HCT116 (cell line): ENCODE measurements at regions not wholly inside any gene's neighbourhood (a gene's known extent, or its start where the extent isn't known, plus 50 kb on each side); places are given as distances from the start of the nearest gene placed in this dataset.

Source experiments
- ATAC-seq: fragments of 200-7000 bp; cut with Tn5 transposase; 2 replicates; pipeline ENCODE4 v1.9.1; 2020; ENCODE audit warnings: mild to moderate bottlenecking, moderate library complexity
- BruUV-seq: library from RNA; stranded (reverse); fragments of 400-500 nt; replicated peaks from 2 replicates; lab custom pipeline; 2021; lab: Mats Ljungman, UMichigan
- CTCF ChIA-PET: fragments of 300-600 bp; sonication (Branson Sonifier 250); formaldehyde crosslinking; loops from one replicate; lab custom pipeline; 2021; ENCODE audit warnings: antibody characterized with exemption; lab: Charles Lee
- POLR2A ChIA-PET: fragments of 300-600, 350-600 bp; sonication (Branson Sonifier 250); formaldehyde crosslinking; loops from one replicate; lab custom pipeline; 2021; ENCODE audit warnings: antibody characterized with exemption; lab: Charles Lee
- RAD21 ChIA-PET, 2 experiments: fragments of 300-600 bp; sonication (Branson Sonifier 250); formaldehyde crosslinking; loops; one replicate each; lab custom pipeline; 2023; ENCODE audit warnings: low total read pairs in 2 of 2; ENCODE audit not compliant: uncharacterized antibody in 2 of 2, unreplicated experiment in 2 of 2, low non-redundant PET in 1 of 2; lab: Charles Lee
- DNase-seq: peaks from one replicate; pipeline ENCODE4 v3.0.0-alpha.2; 2010; ENCODE audit warnings: low read depth, low spot score
- H2AFZ ChIP-seq: fragments of 200-600 bp; shearing (Covaris generic), sonication (generic); 2 replicates; pipeline ENCODE4 v1.6.1; 2017; ENCODE audit warnings: low read depth, mixed run types, mixed read lengths, antibody characterized with exemption, low read length; ENCODE audit not compliant: poor library complexity, severe bottlenecking
- H3K27ac ChIP-seq: 2 replicates; pipeline ENCODE4 v1.5.1; 2012; ENCODE audit warnings: low read depth, low read length
- H3K27me3 ChIP-seq: fragments of 200-600 bp; sonication (generic); 2 replicates; pipeline ENCODE4 v1.6.1; 2016; ENCODE audit warnings: mixed run types, low read length, mixed read lengths; ENCODE audit not compliant: insufficient read depth
- H3K36me3 ChIP-seq, 2 experiments: fragments of 200-500 bp in 1 of 2; fragments of 200-600 bp in 1 of 2; sonication (Bioruptor generic) in 1 of 2; sonication (generic) in 1 of 2; 2 replicates each; pipeline versions ENCODE4 v1.5.1 to v1.6.1; 2014 to 2016; ENCODE audit warnings: low read length in 2 of 2, inconsistent platforms in 1 of 2, mixed read lengths in 1 of 2, mixed run types in 1 of 2; ENCODE audit not compliant: insufficient read depth in 2 of 2, control insufficient read depth in 1 of 2
- H3K4me1 ChIP-seq, 2 experiments: fragments of 200-600 bp in 1 of 2; sonication (generic) in 1 of 2; 2 replicates each; pipeline versions ENCODE4 v1.5.1 to v1.6.1; 2012 to 2017; ENCODE audit warnings: low read length in 2 of 2, inconsistent platforms in 1 of 2, mild to moderate bottlenecking in 1 of 2, mixed read lengths in 1 of 2, mixed run types in 1 of 2, moderate library complexity in 1 of 2; ENCODE audit not compliant: insufficient read depth in 2 of 2, control insufficient read depth in 1 of 2
- H3K4me2 ChIP-seq: fragments of 200-600 bp; sonication (generic); 2 replicates; pipeline ENCODE4 v1.6.1; 2017; ENCODE audit warnings: mixed run types, low read length, mixed read lengths
- H3K4me3 ChIP-seq, 2 experiments: fragments of 200-600 bp in 1 of 2; sonication (generic) in 1 of 2; replicated peaks in 1 of 2; 2 replicates each; pipeline ENCODE4 v1.5.1; 2011 to 2016; ENCODE audit warnings: low read length in 2 of 2, control low read depth in 1 of 2, low read depth in 1 of 2, mild to moderate bottlenecking in 1 of 2, mixed read lengths in 1 of 2, mixed run types in 1 of 2
- H3K79me2 ChIP-seq: fragments of 200-600 bp; sonication (generic); 2 replicates; pipeline ENCODE4 v1.6.1; 2017; ENCODE audit warnings: mild to moderate bottlenecking, mixed run types, low read length, moderate library complexity, mixed read lengths; ENCODE audit not compliant: insufficient read depth
- H3K9ac ChIP-seq: fragments of 200-600 bp; sonication (generic); 2 replicates; pipeline ENCODE4 v1.6.1; 2016; ENCODE audit warnings: low read length, mixed read lengths
- H3K9me2 ChIP-seq: fragments of 200-600 bp; sonication (generic), shearing (Covaris generic); 2 replicates; pipeline ENCODE4 v1.6.1; 2017; ENCODE audit warnings: mixed run types, mild to moderate bottlenecking, moderate library complexity; ENCODE audit not compliant: insufficient read depth
- H3K9me3 ChIP-seq, 2 experiments: fragments of 200-500 bp in 1 of 2; fragments of 200-600 bp in 1 of 2; sonication (Bioruptor generic) in 1 of 2; sonication (generic) in 1 of 2; 2 replicates each; pipeline ENCODE4 v1.6.1; 2014 to 2017; ENCODE audit warnings: low read length in 2 of 2, mixed read lengths in 2 of 2, inconsistent platforms in 1 of 2, low read depth in 1 of 2, mild to moderate bottlenecking in 1 of 2, mixed run types in 1 of 2, moderate library complexity in 1 of 2; ENCODE audit not compliant: control insufficient read depth in 1 of 2, insufficient read depth in 1 of 2
- H4K20me1 ChIP-seq: fragments of 200-600 bp; sonication (generic), shearing (Covaris generic); 2 replicates; pipeline ENCODE4 v1.6.1; 2017; ENCODE audit warnings: mixed run types, mild to moderate bottlenecking, moderate library complexity; ENCODE audit not compliant: insufficient read depth
- CBX3 ChIP-seq: IDR thresholded peaks from 2 replicates; pipeline ENCODE4 v1.6.1; 2012; ENCODE audit warnings: low read depth
- CEBPB ChIP-seq: IDR thresholded peaks from 2 replicates; pipeline ENCODE4 v1.6.1; 2012; ENCODE audit warnings: low read depth
- EZH2 ChIP-seq: fragments of 200-600 bp; sonication (generic); IDR thresholded peaks from 2 replicates; pipeline ENCODE4 v1.6.1; 2017; ENCODE audit warnings: antibody characterized with exemption, mixed run types
- EZH2phosphoT487 ChIP-seq: fragments of 200-600 bp; IDR thresholded peaks from 2 replicates; pipeline ENCODE4 v1.6.1; 2018; ENCODE audit warnings: antibody characterized with exemption, borderline replicate concordance
- JUND ChIP-seq: IDR thresholded peaks from 2 replicates; pipeline ENCODE4 v1.6.1; 2012
- SP1 ChIP-seq: IDR thresholded peaks from 2 replicates; pipeline ENCODE4 v1.6.1; 2012; ENCODE audit warnings: low read depth
- SRF ChIP-seq: IDR thresholded peaks from 2 replicates; pipeline ENCODE4 v1.6.1; 2012; ENCODE audit warnings: low read depth
- YY1 ChIP-seq: IDR thresholded peaks from 2 replicates; pipeline ENCODE4 v1.6.1; 2011; ENCODE audit warnings: low read length, low read depth, moderate library complexity, mild to moderate bottlenecking; ENCODE audit not compliant: insufficient replicate concordance; ENCODE audit errors: extremely low read depth
- intact Hi-C: fragments of 100-400 bp; cut with micrococcal nuclease; formaldehyde crosslinking; loops from 2 replicates; pipeline ENCODE4 v1.10.0; 2022

DNA sequence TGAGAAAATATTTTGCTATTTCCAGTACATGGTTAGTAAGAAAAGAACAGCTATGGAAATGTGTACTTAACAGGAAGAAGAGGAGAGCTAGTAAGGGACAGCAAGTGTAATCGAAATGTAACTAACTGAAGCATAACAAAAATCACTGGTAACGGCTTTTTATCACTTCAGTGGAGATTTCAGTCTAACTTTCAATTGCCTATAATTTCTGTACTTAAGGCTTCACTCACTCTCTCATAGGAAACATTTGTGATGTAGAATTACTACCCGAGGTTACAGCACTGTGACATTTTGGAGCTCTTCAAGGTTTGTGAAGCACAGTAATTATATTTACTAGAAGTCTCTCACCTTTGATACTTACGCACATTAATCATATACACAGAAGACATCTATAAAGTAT lies 1119.1 kb downstream of the AMY1C start:
- no peaks in the 10 kb centered on the region for H4K20me1 ChIP-seq
- no peak overlapping the region for H2AFZ ChIP-seq
- intact Hi-C loops: no loop called here
- H3K4me2 ChIP-seq: no peak overlapping the region
- no peaks in the 10 kb centered on the region for H3K4me1 ChIP-seq
- no peaks in the 10 kb centered on the region for H3K9me2 ChIP-seq
- BruUV-seq: no TSS peak
- TF ChIP-seq CEBPB: no peak
- no peak for TF ChIP-seq SP1
- no peak for TF ChIP-seq CBX3
- no peak for TF ChIP-seq EZH2
- TF ChIP-seq YY1: no peak
- TF ChIP-seq SRF: no peak
- TF ChIP-seq EZH2phosphoT487: no peak
- no peaks in the 10 kb centered on the region for H3K27me3 ChIP-seq
- no peaks in the 10 kb centered on the region for H3K36me3 ChIP-seq
- H3K9ac ChIP-seq: no peak overlapping the region
- CTCF ChIA-PET: no interaction called here
- no peaks in the 10 kb centered on the region for H3K79me2 ChIP-seq
- POLR2A ChIA-PET: no interaction called here
- H3K4me3 ChIP-seq: no peak overlapping the region
- H3K9me3 ChIP-seq: peaks cover 11 to 13% of the 10 kb centered on the region in 2 experiments; a peak in 3 of 4 replicates
- no peak overlapping the region for H3K27ac ChIP-seq
- no peak for DNase-seq
- no peak for ATAC-seq
- RAD21 ChIA-PET: no interaction called here

DNA sequence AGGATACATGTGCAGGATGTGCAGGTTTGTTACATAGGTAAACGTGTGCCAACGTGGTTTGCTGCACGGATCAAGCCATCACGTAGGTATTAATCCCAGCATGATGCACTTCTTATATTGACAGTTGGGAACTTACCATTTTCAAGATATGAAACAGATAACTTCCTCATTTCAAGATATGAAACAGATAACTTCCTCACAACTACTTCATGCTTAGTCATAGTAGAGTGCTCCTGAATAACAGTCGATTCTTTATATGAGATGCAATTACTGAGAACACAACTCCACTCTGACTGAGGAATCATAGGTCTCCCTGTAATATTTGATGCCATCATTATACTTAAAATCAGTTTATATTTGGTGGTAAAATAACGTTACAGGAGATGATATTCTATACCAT lies 1124.3 kb downstream of the AMY1C start:
- no peak for ATAC-seq
- intact Hi-C loops: no loop called here
- TF ChIP-seq EZH2 (no peak), JUND (no peak)
- Histone ChIP-seq H3K79me2 (no peaks in the 10 kb centered on the region), H4K20me1 (no peaks in the 10 kb centered on the region), H3K27me3 (no peaks in the 10 kb centered on the region), H2AFZ (no peak overlapping the region), H3K4me1 (no peaks in the 10 kb centered on the region), H3K36me3 (no peaks in the 10 kb centered on the region), H3K4me3 (no peak overlapping the region), H3K27ac (no peak overlapping the region), H3K9ac (no peak overlapping the region), H3K9me3 (peaks cover 6 to 14% of the 10 kb centered on the region in 2 experiments; a peak in 2 of 4 replicates), H3K9me2 (no peaks in the 10 kb centered on the region), H3K4me2 (no peak overlapping the region)
- RAD21 ChIA-PET: no interaction called here
- CTCF ChIA-PET: no interaction called here
- POLR2A ChIA-PET: no interaction called here
- DNase-seq: no peak
- BruUV-seq: no TSS peak
